ENCODE measurements at regions not wholly inside any gene's neighbourhood (a gene's known extent, or its start where the extent isn't known, plus 50 kb on each side); places are given as distances from the start of the nearest gene placed in this dataset.
"Not testable (repeated sequence)": the region's sequence is repeated elsewhere in the genome, so short reads cannot be mapped to it uniquely, and the experiment has no call there.

DNA sequence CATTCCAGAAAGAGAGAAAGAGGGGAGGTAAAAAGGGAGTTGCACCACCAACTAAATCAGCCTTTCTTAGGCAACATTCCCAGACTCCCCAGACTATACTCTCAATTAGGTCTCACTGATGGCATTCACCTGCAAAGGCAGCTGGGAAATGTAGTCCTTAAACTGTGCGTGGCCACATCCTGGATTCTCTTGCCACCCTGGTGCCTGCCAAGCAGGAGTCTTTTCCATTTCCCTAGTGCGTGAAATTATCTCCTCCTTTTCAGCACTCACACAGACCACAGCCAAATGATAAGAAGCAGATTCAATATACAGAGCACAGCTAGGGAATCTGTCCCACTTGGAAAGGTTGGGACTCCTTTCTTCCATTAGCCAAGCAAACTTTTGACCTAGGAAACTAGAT is 298.0 kb downstream of the ANAPC1 start:
- TF ChIP-seq, protein P1, sequence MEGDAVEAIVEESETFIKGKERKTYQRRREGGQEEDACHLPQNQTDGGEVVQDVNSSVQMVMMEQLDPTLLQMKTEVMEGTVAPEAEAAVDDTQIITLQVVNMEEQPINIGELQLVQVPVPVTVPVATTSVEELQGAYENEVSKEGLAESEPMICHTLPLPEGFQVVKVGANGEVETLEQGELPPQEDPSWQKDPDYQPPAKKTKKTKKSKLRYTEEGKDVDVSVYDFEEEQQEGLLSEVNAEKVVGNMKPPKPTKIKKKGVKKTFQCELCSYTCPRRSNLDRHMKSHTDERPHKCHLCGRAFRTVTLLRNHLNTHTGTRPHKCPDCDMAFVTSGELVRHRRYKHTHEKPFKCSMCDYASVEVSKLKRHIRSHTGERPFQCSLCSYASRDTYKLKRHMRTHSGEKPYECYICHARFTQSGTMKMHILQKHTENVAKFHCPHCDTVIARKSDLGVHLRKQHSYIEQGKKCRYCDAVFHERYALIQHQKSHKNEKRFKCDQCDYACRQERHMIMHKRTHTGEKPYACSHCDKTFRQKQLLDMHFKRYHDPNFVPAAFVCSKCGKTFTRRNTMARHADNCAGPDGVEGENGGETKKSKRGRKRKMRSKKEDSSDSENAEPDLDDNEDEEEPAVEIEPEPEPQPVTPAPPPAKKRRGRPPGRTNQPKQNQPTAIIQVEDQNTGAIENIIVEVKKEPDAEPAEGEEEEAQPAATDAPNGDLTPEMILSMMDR (IDR thresholded peaks at IDR 0.05) = not testable (repeated sequence)
- TF ChIP-seq ZFX (IDR thresholded peaks at IDR 0.05; ENCODE audit: borderline replicate concordance) = not testable (repeated sequence)

Measured in 22Rv1 (cell line).